MM.1S (cell line): ENCODE measurements at regions not wholly inside any gene's neighbourhood (a gene's known extent, or its start where the extent isn't known, plus 50 kb on each side); places are given as distances from the start of the nearest gene placed in this dataset.
A peak's percentile ranks its signal among the peaks of the same experiment; 100 is the strongest.

Experiments used
- DNase-seq: peaks from one replicate; pipeline ENCODE4 v3.0.0-alpha.2; 2015
- H2AFZ ChIP-seq: fragments of 300-600 bp; sonication (generic); 2 replicates; pipeline ENCODE4 v1.6.0; 2016; ENCODE audit warnings: antibody characterized with exemption, low read length
- H3F3A ChIP-seq: fragments of 300-600 bp; sonication (generic); 2 replicates; pipeline ENCODE4 v1.6.1; 2016; ENCODE audit warnings: mild to moderate bottlenecking, antibody characterized with exemption, low read length, moderate library complexity, mixed read lengths; ENCODE audit not compliant: insufficient read depth
- H3K27ac ChIP-seq: fragments of 300-600 bp; sonication (generic); 2 replicates; pipeline ENCODE4 v1.5.1; 2016; ENCODE audit warnings: mild to moderate bottlenecking, low read length
- H3K27me3 ChIP-seq: fragments of 300-600 bp; sonication (generic); replicated peaks from 2 replicates; pipeline ENCODE4 v1.6.0; 2016; ENCODE audit warnings: low read length; ENCODE audit not compliant: insufficient read depth
- H3K36me3 ChIP-seq: fragments of 300-600 bp; sonication (generic); replicated peaks from 2 replicates; pipeline ENCODE4 v1.6.1; 2016; ENCODE audit warnings: mild to moderate bottlenecking, low read length, mixed read lengths; ENCODE audit not compliant: insufficient read depth
- H3K4me1 ChIP-seq: fragments of 300-600 bp; sonication (generic); 2 replicates; pipeline ENCODE4 v1.6.1; 2016; ENCODE audit warnings: low read length, mixed read lengths
- H3K4me2 ChIP-seq: fragments of 300-600 bp; sonication (generic); 2 replicates; pipeline ENCODE4 v1.6.0; 2016; ENCODE audit warnings: low read depth, low read length
- H3K4me3 ChIP-seq: fragments of 300-600 bp; sonication (generic); 2 replicates; pipeline ENCODE4 v1.5.1; 2016; ENCODE audit warnings: low read length, mixed read lengths
- H3K79me2 ChIP-seq: fragments of 300-600 bp; sonication (generic); 2 replicates; pipeline ENCODE4 v1.6.1; 2016; ENCODE audit warnings: mixed run types, low read length, mixed read lengths
- H3K9ac ChIP-seq: fragments of 300-600 bp; sonication (generic); 2 replicates; pipeline ENCODE4 v1.6.1; 2016; ENCODE audit warnings: low read length, mixed read lengths
- H3K9me2 ChIP-seq: fragments of 300-600 bp; sonication (generic); replicated peaks from 2 replicates; pipeline ENCODE4 v1.6.1; 2016; ENCODE audit warnings: mild to moderate bottlenecking, low read length, mixed read lengths; ENCODE audit not compliant: insufficient read depth
- H3K9me3 ChIP-seq: fragments of 300-600 bp; sonication (generic); replicated peaks from 2 replicates; pipeline ENCODE4 v1.6.1; 2016; ENCODE audit warnings: mild to moderate bottlenecking, low read length, mixed read lengths; ENCODE audit not compliant: insufficient read depth
- H4K20me1 ChIP-seq: fragments of 300-600 bp; sonication (generic); 2 replicates; pipeline ENCODE4 v1.6.1; 2016; ENCODE audit warnings: mild to moderate bottlenecking, low read length, moderate library complexity, mixed read lengths; ENCODE audit not compliant: insufficient read depth
- EZH2 ChIP-seq: fragments of 300-600 bp; sonication (generic); optimal IDR thresholded peaks from 2 replicates; pipeline ENCODE3; 2017; ENCODE audit warnings: low read depth, mild to moderate bottlenecking, antibody characterized with exemption, low read length, mixed read lengths
- EZH2phosphoT487 ChIP-seq: fragments of 300-600 bp; sonication (generic); IDR thresholded peaks from 2 replicates; pipeline ENCODE4 v1.6.1; 2018; ENCODE audit warnings: antibody characterized with exemption, low read length
- TF ChIP-seq, protein P1 (sequence below): fragments of 300-600 bp; sonication (generic); IDR thresholded peaks from 2 replicates; pipeline ENCODE4 v1.5.1; 2016; ENCODE audit warnings: antibody characterized with exemption, low read length, mixed read lengths

- no peak overlapping the region for H3K4me2 ChIP-seq
- H3K4me3 ChIP-seq, result no peak overlapping the region
- no peak overlapping the region for H3K9ac ChIP-seq
- no peak overlapping the region for H2AFZ ChIP-seq
- TF ChIP-seq EZH2phosphoT487, result no peak
- TF ChIP-seq, protein P1, sequence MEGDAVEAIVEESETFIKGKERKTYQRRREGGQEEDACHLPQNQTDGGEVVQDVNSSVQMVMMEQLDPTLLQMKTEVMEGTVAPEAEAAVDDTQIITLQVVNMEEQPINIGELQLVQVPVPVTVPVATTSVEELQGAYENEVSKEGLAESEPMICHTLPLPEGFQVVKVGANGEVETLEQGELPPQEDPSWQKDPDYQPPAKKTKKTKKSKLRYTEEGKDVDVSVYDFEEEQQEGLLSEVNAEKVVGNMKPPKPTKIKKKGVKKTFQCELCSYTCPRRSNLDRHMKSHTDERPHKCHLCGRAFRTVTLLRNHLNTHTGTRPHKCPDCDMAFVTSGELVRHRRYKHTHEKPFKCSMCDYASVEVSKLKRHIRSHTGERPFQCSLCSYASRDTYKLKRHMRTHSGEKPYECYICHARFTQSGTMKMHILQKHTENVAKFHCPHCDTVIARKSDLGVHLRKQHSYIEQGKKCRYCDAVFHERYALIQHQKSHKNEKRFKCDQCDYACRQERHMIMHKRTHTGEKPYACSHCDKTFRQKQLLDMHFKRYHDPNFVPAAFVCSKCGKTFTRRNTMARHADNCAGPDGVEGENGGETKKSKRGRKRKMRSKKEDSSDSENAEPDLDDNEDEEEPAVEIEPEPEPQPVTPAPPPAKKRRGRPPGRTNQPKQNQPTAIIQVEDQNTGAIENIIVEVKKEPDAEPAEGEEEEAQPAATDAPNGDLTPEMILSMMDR, result peak; percentile 41
- TF ChIP-seq EZH2, result no peak
- H3K79me2 ChIP-seq, result no peaks in the 10 kb centered on the region
- H3K27ac ChIP-seq, result no peak overlapping the region
- H3K4me1 ChIP-seq, result no peaks in the 10 kb centered on the region
- no peaks in the 10 kb centered on the region for H3K9me2 ChIP-seq
- H3F3A ChIP-seq, result no peaks in the 10 kb centered on the region
- H3K36me3 ChIP-seq, result no peaks in the 10 kb centered on the region
- no peaks in the 10 kb centered on the region for H4K20me1 ChIP-seq
- no peaks in the 10 kb centered on the region for H3K27me3 ChIP-seq
- no peak for DNase-seq
- no peaks in the 10 kb centered on the region for H3K9me3 ChIP-seq
These were observed 343.2 kb downstream of the OLFM3 start for GRCh38 chr1:101653482-101653946.

GRCh38 chr1:101664726-101665125 lies 332.0 kb downstream of the OLFM3 start:
- Histone ChIP-seq H3K9me2 (no peaks in the 10 kb centered on the region), H3F3A (no peaks in the 10 kb centered on the region), H2AFZ (no peak overlapping the region), H3K4me3 (no peak overlapping the region), H3K79me2 (no peaks in the 10 kb centered on the region), H3K27ac (no peak overlapping the region), H3K27me3 (no peaks in the 10 kb centered on the region), H3K36me3 (no peaks in the 10 kb centered on the region), H4K20me1 (no peaks in the 10 kb centered on the region), H3K9me3 (no peaks in the 10 kb centered on the region), H3K4me2 (no peak overlapping the region), H3K9ac (no peak overlapping the region), H3K4me1 (no peaks in the 10 kb centered on the region)
- TF ChIP-seq EZH2phosphoT487, result no peak
- no peak for TF ChIP-seq EZH2
- TF ChIP-seq, protein P1, result no peak
- DNase-seq, result no peak

DNA sequence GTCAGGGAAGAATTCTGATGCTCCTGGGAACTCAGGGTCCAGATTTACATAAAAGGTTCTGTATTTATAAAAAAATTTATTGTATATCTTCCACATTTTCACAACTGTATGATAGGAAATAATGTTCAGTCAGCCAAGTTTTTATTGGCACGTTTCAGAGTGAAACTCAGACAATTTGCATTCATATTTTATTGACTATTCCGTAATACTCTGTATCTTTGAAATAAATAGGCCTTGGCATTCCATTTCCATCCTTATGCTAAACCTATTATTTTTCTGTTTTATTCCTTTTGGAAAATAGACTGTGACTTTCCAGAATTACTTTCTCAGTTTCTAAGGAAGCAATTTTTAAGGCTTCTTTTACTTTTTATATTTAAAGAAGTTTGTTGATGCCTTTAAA lies 329.0 kb downstream of the OLFM3 start:
- H3K4me1 ChIP-seq, result no peaks in the 10 kb centered on the region
- H3K9me3 ChIP-seq, result no peaks in the 10 kb centered on the region
- no peaks in the 10 kb centered on the region for H4K20me1 ChIP-seq
- H2AFZ ChIP-seq, result no peak overlapping the region
- no peaks in the 10 kb centered on the region for H3K27me3 ChIP-seq
- no peak overlapping the region for H3K4me3 ChIP-seq
- TF ChIP-seq EZH2phosphoT487, result no peak
- TF ChIP-seq, protein P1, result no peak
- TF ChIP-seq EZH2, result no peak
- DNase-seq, result no peak
- no peaks in the 10 kb centered on the region for H3K36me3 ChIP-seq
- no peak overlapping the region for H3K4me2 ChIP-seq
- H3K9ac ChIP-seq, result no peak overlapping the region
- H3K9me2 ChIP-seq, result no peaks in the 10 kb centered on the region
- no peaks in the 10 kb centered on the region for H3F3A ChIP-seq
- no peak overlapping the region for H3K27ac ChIP-seq
- H3K79me2 ChIP-seq, result no peaks in the 10 kb centered on the region
